Muscle layer of colon (tissue), 2 donors: ENCODE measurements at regions not wholly inside any gene's neighbourhood (a gene's known extent, or its start where the extent isn't known, plus 50 kb on each side); places are given as distances from the start of the nearest gene placed in this dataset.

Experiments
- H3K27ac ChIP-seq: one replicate; pipeline ENCODE4 v1.7.0; 2013; ENCODE audit warnings: low read depth, mild to moderate bottlenecking, low read length, moderate library complexity
- H3K27me3 ChIP-seq, 2 donors: one replicate each; pipeline ENCODE4 v1.7.0; 2013; ENCODE audit warnings: low read length in 2 of 2, mild to moderate bottlenecking in 2 of 2; ENCODE audit not compliant: insufficient read depth in 2 of 2, control insufficient read depth in 1 of 2
- H3K36me3 ChIP-seq: one replicate; pipeline ENCODE4 v1.7.0; 2013; ENCODE audit warnings: mild to moderate bottlenecking, low read length; ENCODE audit not compliant: insufficient read depth
- H3K4me1 ChIP-seq: one replicate; pipeline ENCODE4 v1.7.0; 2013; ENCODE audit warnings: mild to moderate bottlenecking, low read length; ENCODE audit not compliant: insufficient read depth
- H3K4me3 ChIP-seq, 2 donors: one replicate each; pipeline ENCODE4 v1.7.0; 2013; ENCODE audit warnings: low read length in 2 of 2, low read depth in 1 of 2, mild to moderate bottlenecking in 1 of 2, moderate library complexity in 1 of 2
- H3K9ac ChIP-seq: one replicate; pipeline ENCODE4 v1.7.0; 2013; ENCODE audit warnings: low read length
- H3K9me3 ChIP-seq: one replicate; pipeline ENCODE4 v1.7.0; 2013; ENCODE audit warnings: mild to moderate bottlenecking, low read length
- donor health status: abdominal sarcoma.
- donor health status: Adenocarcinoma of cecum.

DNA sequence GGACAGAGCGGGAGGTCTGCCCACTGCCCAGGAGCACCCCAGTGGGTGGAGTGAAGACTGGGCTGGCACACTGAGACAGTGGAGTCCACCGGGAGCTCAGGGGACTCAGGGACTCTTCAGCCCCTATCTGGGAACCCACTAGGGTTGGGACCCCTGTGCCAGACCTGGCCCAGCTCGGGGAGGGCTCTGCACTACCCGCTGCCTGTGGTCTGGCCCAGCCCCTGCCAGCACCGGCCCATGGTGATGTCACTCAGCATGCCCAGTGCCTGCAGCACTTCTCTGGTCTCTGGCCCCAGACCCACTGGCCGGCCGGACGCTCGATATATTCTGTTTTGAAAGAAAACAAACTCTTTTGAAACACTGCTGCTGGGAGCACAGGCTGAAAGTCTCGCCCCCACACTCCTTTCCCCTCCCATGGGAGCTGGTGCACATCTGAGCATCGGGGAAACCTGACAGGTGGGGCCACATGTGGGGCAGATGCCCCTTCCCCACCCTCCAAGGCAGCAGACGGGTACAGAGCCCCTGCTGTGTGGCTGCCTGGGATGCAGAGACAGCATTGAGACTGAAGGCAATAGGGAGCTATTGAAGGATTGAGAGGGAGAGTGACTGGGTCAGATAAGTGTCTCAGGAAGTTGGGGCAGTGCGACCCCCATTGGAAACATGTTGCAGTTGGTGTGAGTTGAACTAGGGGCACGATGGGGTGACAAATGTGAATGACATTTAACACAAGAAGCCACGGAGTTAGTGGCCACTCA lies 62.9 kb downstream of the MYEOV start:
- Histone ChIP-seq H3K4me1 (no peaks in the 10 kb centered on the region), H3K36me3 (no peaks in the 10 kb centered on the region), H3K9ac (no peak overlapping the region), H3K9me3 (peaks cover 6% of the 10 kb centered on the region), H3K27ac (no peak overlapping the region), H3K27me3 (no peaks in the 10 kb centered on the region), H3K4me3 (no peak overlapping the region)

DNA sequence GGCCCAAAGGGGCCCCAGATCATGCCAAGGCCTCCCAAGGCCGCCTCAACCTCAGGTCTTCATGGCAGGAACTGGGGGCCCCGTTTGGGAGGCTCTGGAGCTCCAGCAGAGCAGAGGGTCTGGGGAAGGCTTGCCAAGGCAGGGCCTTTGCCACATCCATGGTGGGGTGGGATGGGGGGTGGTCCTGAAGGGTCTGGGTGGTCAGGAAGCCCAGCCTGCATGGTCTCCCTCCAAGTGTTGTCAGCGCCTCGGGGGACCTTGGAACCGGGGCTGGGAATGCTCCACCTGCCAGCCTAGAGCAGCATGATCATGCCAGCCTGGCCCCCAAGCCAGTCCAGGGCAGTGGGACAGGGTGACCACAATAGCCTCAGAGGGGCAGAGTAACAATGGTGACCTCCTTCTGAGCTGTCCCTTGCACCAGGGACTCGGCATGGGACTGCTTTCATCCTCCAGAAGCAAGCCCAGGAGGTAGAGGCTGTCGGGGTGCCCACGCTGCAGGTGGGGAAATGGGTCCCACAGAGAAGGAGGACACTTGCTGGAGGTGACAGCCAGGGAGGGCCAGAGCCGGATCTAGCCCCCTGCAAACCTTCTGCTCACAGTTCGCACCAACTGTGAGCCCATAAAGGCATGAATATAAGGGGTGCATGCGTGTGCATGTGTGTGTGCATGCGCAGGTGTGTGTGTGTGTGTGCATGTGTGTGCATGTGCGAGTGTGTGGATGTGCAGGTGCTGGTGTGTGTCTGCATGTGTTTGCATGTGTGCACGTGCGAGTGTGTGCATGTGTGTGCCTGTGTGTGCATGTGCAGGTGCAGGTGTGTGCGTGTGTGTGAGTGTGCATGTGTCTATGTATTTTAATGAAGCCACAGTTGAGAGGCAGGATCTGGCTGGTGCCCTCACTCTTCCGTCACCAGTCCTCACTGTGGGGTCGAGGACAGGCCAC lies 63.8 kb downstream of the MYEOV start:
- H3K27ac ChIP-seq = no peak overlapping the region
- H3K9ac ChIP-seq = no peak overlapping the region
- H3K4me1 ChIP-seq = no peaks in the 10 kb centered on the region
- H3K27me3 ChIP-seq = no peaks in the 10 kb centered on the region
- H3K36me3 ChIP-seq = no peaks in the 10 kb centered on the region
- H3K4me3 ChIP-seq = no peak overlapping the region
- H3K9me3 ChIP-seq = peaks cover 6% of the 10 kb centered on the region

DNA sequence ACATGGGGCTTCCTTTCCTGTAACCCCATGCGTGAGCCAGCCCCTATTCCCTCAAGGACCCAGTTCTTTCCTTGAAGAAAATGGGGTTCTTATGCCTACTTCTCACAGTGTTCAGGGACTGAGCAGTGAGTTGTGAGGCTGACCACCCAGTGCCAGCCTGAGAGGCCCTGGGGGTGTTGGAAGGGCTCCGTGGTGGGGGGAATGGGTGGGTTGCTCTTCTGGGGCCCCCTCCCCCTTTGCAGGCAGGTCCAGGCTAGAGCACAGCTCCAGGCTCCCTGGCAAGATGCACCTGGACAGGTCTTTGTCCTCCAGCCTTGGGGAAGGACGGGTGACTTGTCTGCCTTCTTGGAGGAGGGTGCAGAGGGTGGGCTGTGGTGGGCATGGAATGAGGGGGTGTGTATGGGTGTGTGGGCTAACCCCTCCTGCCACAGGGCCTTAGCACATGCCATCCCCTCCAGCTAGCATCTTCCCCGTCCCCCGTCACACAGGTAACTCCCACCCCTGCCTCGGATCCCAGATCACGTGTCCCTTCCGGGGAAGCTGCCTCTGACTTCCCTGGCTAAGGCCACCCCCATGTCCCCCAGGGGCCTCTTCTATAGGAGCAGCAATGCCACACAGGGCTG lies 64.6 kb downstream of the MYEOV start:
- H3K4me1 ChIP-seq = no peaks in the 10 kb centered on the region
- H3K36me3 ChIP-seq = no peaks in the 10 kb centered on the region
- H3K27me3 ChIP-seq = no peaks in the 10 kb centered on the region
- H3K9me3 ChIP-seq = peaks cover 6% of the 10 kb centered on the region
- H3K9ac ChIP-seq = no peak overlapping the region
- no peak overlapping the region for H3K4me3 ChIP-seq
- H3K27ac ChIP-seq = no peak overlapping the region

DNA sequence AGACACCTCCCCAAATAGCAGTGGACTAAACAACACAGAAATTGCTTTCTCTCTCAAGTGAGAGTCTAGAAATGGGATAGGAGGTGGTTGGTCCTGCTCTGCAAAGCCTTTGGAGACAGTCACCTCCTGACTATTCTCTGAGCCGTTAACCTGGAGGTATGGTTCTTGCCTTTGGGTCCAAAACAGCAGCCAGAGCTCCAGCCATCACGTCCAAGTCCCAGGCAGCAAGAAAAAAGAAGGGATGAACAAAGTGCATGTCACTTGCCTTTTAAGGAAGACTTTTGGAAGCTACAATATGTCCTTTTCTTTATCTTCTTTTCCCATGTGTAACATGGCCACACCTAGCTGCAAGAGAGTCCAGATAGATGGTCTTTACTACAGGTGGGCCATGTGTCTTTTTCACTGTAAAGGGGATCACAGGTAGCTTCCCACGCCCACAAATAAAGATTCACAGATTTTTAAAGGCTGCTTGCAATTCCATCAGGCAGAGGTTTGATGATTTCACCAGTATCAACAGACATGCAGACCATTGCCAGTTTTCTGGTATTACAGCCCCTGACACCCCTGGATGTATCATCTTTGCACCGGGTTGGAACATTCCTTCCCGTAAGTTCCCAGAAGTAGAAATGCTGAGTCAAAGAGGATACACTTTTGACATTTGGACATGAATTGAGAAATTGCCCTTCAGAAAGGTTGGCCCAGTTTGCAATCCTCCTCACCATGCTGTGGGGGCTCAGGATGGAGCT lies 66.0 kb downstream of the MYEOV start:
- H3K27me3 ChIP-seq = no peaks in the 10 kb centered on the region
- H3K9me3 ChIP-seq = peaks cover 6% of the 10 kb centered on the region
- H3K9ac ChIP-seq = no peak overlapping the region
- H3K27ac ChIP-seq = no peak overlapping the region
- no peaks in the 10 kb centered on the region for H3K4me1 ChIP-seq
- H3K36me3 ChIP-seq = no peaks in the 10 kb centered on the region
- H3K4me3 ChIP-seq = peak overlapping the region in 1 of 2 donors; percentile 11

DNA sequence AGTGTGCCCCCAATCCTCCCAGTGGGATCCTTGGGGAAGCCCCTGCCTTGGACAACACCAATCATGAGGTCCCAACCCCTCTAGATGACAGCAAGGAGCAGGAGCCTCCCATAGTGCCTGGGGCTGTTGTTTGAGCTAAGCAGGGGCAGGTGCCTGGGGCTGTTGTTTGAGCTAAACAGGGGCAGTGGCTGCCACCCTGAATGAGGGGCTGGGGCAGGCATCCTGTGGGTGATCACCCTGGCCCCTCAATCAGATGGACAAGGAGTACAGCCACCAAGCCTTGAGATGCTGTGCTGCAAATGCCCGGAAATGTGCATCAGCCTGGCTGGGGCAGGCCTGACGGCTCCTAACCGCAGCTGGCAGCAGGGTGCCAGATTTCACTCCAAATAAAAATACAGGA lies 66.7 kb downstream of the MYEOV start:
- Histone ChIP-seq H3K27ac (no peak overlapping the region), H3K9ac (no peak overlapping the region), H3K27me3 (no peaks in the 10 kb centered on the region)

DNA sequence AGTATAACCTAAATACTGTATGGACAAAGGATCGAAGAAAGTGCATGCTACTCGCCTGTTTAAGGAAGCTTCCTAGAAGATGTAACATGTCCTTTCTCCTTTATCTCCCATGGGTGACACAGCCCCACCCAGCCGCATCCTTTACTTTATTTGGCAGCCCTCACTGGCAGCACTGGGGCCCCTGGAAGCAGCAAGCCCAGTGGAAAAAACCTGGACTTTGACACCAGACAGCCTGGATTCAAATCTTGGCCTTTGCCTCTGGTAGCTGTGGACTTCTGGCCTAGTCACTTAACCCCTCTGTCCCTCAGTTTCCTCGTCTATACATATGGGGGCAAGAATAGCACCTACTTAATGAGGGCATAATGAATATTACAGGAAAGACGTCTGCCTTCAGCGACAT lies 67.1 kb downstream of the MYEOV start:
- Histone ChIP-seq H3K4me1 (no peaks in the 10 kb centered on the region), H3K36me3 (no peaks in the 10 kb centered on the region), H3K4me3 (no peak overlapping the region), H3K27me3 (no peaks in the 10 kb centered on the region), H3K9ac (no peak overlapping the region), H3K27ac (no peak overlapping the region), H3K9me3 (peaks cover 6% of the 10 kb centered on the region)

More for the DNA sequence above, 66.7 kb downstream of the MYEOV start:
- Histone ChIP-seq H3K36me3 (no peaks in the 10 kb centered on the region), H3K4me3 (no peak overlapping the region), H3K4me1 (no peaks in the 10 kb centered on the region), H3K9me3 (peaks cover 6% of the 10 kb centered on the region)

DNA sequence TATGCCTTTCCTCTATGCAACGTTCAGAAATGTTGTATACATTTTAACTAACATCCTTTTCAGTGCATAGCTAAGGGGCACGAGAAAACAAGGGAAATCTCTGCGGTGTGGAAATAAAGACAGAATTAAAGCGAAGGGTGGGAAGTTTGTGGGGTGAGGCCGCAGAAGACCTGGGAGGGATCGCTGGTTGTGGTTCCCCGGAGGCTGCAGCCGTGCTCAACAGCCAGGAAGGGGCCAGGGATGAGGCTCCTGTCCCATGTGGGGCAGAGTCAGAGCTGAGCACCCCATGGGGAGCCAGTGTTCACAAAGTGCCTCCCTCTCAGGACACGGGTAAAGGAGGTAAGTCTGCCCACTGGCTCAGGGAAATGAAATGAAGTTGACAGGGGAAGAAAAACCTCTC lies 67.5 kb downstream of the MYEOV start:
- Histone ChIP-seq H3K27me3 (no peaks in the 10 kb centered on the region), H3K4me1 (no peaks in the 10 kb centered on the region), H3K9ac (no peak overlapping the region), H3K9me3 (peaks cover 6% of the 10 kb centered on the region), H3K27ac (no peak overlapping the region), H3K36me3 (no peaks in the 10 kb centered on the region), H3K4me3 (no peak overlapping the region)

DNA sequence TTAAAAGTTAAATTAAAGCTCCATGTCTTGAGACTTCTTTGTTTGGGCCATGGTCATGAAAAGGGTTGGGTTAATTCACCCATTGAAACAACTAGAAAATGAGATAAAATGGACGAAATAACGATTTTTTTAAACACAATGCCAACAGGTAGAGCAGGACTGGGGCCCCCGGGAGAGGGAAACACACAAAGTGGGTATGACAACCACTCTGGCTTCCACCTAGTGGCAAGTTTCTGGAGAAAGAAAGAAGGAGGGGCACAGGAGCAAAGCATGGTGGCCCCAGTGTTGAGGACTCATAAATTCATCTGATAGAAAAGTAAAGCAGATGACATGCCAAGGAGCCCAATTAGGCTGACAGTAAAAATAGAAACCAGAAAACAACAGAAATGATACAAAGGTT lies 68.4 kb downstream of the MYEOV start:
- H3K4me3 ChIP-seq = no peak overlapping the region
- H3K27ac ChIP-seq = no peak overlapping the region
- no peaks in the 10 kb centered on the region for H3K36me3 ChIP-seq
- no peak overlapping the region for H3K9ac ChIP-seq
- H3K27me3 ChIP-seq = no peaks in the 10 kb centered on the region
- no peaks in the 10 kb centered on the region for H3K4me1 ChIP-seq
- H3K9me3 ChIP-seq = peaks cover 6% of the 10 kb centered on the region

DNA sequence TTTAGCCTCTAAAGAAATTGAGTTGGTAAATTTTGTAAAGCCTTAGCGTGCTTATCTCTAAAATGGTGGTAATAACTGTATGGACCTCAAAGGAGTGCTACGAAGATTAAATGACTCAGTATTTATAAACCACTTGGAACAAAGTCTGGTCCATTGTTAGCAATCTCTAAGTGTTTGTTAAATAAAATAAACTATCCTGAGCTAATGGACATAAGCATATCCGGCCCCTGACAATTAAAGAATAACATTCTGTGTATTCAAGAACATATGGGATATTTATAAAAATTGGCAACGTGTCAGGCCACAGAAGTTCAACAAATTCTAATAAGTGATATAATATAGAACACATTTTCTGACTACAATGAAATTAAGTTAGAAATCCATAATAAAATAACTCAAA lies 71.0 kb downstream of the MYEOV start:
- Histone ChIP-seq H3K27ac (no peak overlapping the region), H3K27me3 (no peaks in the 10 kb centered on the region), H3K9ac (no peak overlapping the region), H3K4me3 (no peak overlapping the region), H3K36me3 (no peaks in the 10 kb centered on the region), H3K9me3 (peaks cover 4% of the 10 kb centered on the region), H3K4me1 (no peaks in the 10 kb centered on the region)

DNA sequence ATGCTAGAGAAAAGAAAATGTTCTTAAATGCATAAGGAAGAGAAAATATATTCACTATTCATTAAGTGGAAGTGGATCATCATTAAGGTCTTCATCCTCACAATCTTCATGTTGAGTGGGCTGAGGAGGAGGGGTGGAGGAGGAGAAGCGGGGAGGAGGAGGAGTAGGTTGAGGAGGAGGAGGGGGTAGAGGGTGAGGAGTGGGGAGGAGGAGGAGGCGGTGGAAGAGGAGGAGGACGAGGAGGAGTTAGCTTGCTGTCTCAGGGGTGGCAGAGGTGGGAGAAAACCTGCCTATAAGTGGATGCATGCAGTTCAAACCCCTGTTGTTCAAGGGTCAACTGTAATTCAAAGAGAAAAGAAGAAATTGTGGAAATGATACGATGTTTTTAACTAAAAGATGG lies 71.6 kb downstream of the MYEOV start:
- no peak overlapping the region for H3K9ac ChIP-seq

DNA sequence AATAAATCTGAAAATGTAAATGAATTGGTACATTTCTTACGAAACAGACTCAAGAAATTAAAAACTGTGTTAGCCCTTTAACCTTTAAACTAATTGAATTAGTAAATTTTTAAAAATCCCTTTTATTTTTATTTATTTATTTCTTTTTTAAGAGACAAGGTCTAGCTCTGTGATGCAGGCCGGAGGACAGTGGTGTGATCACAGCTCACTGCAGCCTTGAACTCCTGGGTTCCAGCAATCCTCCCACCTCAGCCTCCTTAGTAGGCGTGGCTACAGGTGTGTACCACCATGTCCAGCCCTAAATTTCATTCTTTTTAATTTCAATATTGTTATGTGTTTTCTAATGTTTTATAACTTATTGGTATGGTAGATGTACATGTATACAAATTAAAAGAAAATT lies 72.6 kb downstream of the MYEOV start:
- Histone ChIP-seq H3K9me3 (no peaks in the 10 kb centered on the region), H3K27ac (no peak overlapping the region), H3K4me3 (no peak overlapping the region), H3K27me3 (no peaks in the 10 kb centered on the region), H3K9ac (no peak overlapping the region), H3K4me1 (no peaks in the 10 kb centered on the region), H3K36me3 (no peaks in the 10 kb centered on the region)

More for the DNA sequence above, 71.6 kb downstream of the MYEOV start:
- no peaks in the 10 kb centered on the region for H3K27me3 ChIP-seq
- no peak overlapping the region for H3K4me3 ChIP-seq
- H3K36me3 ChIP-seq = no peaks in the 10 kb centered on the region
- no peak overlapping the region for H3K27ac ChIP-seq
- no peaks in the 10 kb centered on the region for H3K4me1 ChIP-seq
- H3K9me3 ChIP-seq = no peaks in the 10 kb centered on the region
